SH-SY5Y (cell line): ENCODE measurements at regions not wholly inside any gene's neighbourhood (a gene's known extent, or its start where the extent isn't known, plus 50 kb on each side); places are given as distances from the start of the nearest gene placed in this dataset.

Experiments
- GATA2 ChIP-seq: IDR thresholded peaks from 2 replicates; pipeline ENCODE4 v1.6.1; 2011; ENCODE audit warnings: mild to moderate bottlenecking, low read depth, low read length
- GATA3 ChIP-seq: IDR thresholded peaks from 2 replicates; pipeline ENCODE4 v1.6.1; 2011; ENCODE audit warnings: low read depth, mild to moderate bottlenecking, low read length, moderate library complexity

DNA sequence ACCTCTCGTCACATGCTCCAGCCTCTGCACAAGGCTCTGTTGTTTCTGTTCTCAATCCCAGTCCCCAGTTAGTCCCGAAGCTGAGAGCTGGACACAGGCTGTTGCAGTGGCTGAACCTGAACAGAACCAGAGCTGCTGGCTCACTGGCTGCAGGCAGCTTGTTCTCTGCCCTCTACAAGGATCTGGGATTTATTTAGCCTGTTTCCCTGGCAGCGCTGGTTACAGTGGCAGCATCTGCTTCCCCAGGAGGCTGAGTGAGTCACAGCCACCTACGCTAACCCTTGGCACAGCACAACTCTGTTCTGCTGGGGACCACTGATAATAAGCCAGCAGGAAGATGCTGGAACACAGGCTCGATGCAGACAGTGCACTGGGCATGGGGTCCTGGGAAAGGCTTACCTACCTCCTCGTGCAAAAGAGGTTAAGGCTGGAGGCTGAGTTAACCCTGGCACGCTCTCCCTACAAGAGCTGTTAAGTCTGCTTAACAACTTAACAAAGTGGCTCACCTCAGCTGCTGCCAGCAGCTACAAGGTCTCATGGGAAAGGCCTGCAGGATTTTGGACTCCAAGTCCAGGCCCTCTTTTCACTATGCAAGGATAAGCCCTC, 299.6 kb downstream of the PCNX1 start:
- TF ChIP-seq GATA3 (no peak), GATA2 (no peak)
